ENCODE measurements at regions not wholly inside any gene's neighbourhood (a gene's known extent, or its start where the extent isn't known, plus 50 kb on each side); places are given as distances from the start of the nearest gene placed in this dataset.

GRCh38 chr2:64704161-64704560 is 50.4 kb upstream of the SERTAD2 start:
- no peak for DNase-seq (ENCODE audit: extremely low read depth, low read depth)

- DNase-seq (ENCODE audit: extremely low read depth, low read depth) = no peak
Observed at GRCh38 chr2:64704996-64705395, 51.3 kb upstream of the SERTAD2 start.

GRCh38 chr2:64707276-64707675 is 53.6 kb upstream of the SERTAD2 start:
- no peak for DNase-seq (ENCODE audit: extremely low read depth, low read depth)

GRCh38 chr2:64708829-64709228 is 55.1 kb upstream of the SERTAD2 start:
- DNase-seq (ENCODE audit: extremely low read depth, low read depth) = no peak

- no peak for DNase-seq (ENCODE audit: extremely low read depth, low read depth)
Observed at GRCh38 chr2:64711252-64711800, 57.6 kb upstream of the SERTAD2 start.

- no peak for DNase-seq (ENCODE audit: extremely low read depth, low read depth)
Observed at GRCh38 chr2:64713686-64714085, 60.0 kb upstream of the SERTAD2 start.

- no peak for DNase-seq (ENCODE audit: extremely low read depth, low read depth)
Observed at GRCh38 chr2:64716569-64716968, 62.9 kb upstream of the SERTAD2 start.

DNA sequence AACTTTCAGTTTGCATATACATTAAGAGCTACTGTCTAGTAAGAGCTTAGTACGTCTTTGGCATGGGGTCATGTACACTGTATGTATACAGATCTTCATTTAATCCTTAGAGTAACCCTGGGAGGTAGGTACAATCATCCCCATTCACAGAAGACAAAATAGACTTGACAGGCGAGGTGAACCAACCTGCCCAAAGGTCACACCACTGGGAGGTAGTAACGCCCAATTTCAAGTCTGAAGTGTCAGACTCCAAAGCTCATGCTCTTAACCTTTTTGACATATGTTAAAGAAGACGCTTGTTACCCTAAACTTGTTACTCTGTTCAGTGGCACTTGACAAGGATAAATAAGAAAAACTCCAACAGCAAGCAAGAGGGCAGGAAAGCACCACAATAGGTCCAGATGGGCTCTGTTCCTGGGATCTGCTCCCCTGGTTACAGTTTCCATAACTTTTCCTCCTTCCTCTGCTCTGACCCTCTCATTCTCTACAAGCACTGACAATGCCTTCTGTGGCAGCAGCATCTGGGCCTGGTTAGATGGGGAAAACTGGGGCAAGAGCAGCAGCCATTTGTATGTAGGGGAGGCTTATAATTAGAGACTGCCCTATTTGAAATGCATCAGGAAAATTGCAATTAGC is 64.7 kb upstream of the SERTAD2 start:
- no peak for DNase-seq (ENCODE audit: extremely low read depth, low read depth)

DNA sequence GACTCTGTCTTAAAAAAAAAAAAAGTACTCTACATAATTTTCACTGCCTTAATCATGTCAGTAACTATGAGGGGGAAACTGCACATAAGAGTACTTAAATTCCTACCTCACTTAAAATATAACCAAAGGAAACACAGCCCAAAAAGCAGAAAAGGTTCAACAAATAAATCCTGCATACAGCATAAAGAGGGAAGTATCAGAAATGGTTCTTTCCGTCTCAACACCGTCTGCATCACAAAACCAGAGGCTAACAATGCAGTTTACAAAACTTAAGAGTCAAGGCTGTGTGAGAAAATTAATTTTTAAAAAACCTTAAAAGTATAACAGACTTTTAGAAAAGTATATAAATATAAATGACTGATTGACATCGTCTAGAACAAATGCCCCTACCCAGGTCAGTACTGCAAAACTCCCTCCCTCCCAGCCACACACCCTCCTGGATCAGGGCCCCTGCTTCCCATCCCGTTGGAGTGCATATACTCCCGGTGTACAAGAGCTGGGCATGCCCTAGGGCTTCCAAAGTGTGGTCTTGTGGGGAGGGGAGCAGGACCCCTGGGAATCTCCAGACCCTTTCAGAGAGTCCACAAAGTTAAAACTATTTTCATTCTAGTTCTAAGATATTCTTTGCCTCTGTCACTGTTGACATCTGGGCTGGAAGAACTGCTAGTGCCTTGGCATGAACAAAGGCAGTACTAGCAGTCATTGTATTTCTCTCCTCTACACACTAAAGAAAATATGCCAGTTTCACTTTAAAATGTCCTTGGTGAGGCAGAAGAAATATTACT is 67.0 kb upstream of the SERTAD2 start:
- no peak for DNase-seq (ENCODE audit: extremely low read depth, low read depth)

GRCh38 chr2:64721320-64721623 is 67.6 kb upstream of the SERTAD2 start:
- no peak for DNase-seq (ENCODE audit: extremely low read depth, low read depth)

GRCh38 chr2:64722291-64723044 is 68.8 kb upstream of the SERTAD2 start:
- no peak for DNase-seq (ENCODE audit: extremely low read depth, low read depth)

DNA sequence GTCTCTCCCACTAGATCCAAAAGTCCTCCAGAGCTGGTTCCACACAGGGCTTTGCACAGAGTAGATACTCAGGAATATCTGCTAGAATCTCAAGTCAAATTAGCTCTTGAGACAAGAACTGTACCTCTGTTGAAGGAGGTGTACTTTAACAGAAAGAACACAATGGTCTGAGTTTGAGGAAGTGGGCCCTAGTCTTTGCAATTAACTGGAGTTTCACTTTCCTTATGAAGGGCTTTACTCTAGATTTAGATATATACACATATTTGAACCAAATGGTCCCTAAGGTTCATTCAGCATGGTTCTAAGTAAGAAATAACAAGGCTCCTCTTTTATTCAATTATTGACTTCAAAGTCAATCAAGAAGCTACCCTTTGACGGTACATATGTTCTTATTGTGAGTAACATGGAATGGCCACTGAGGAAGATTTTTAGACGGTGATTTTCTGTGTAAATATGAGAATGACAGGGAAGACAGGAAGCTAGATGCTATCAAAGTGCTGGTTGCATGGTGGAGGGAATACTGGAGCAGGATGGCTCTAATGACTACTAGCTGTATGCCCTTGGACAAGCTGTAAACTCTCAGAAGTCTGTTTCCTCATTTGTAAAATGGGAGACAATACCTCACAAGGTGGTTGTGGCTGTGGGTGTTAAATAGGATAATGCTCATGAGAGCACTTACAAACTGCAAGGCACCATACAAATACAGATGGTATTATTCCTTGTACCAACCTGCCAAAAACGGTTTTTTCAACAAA is 73.5 kb upstream of the SERTAD2 start:
- no peak for DNase-seq (ENCODE audit: extremely low read depth, low read depth)

DNA sequence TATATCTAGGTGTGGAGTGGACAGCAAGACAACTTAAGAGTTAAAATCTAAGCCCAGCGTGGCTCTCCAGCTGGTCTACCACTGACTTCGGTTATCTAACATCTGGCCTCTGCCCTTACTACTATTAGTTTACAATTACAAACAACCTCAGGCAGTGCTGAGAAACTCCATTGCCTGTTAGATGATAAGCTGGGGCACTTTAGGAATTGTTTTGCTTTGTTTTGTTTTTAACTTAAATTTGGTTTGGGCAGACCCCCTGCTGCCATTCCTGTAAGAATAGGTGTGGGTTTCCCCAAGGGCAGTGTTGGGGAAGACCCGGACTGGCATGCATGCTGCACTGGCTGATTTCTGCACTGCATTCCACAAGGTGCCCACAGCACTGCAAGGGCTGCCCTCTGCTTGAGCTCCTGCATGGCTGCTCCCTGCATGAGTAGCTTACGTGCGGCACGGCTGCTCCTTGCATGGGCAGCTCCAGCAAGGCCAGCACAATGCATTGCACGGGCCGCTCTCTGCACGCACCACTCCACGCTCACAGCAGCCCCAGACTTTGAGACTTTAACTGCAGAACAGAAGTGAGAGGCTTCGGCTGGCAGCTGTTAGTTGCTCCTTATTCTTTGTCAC is 74.2 kb upstream of the SERTAD2 start:
- no peak for DNase-seq (ENCODE audit: extremely low read depth, low read depth)

DNA sequence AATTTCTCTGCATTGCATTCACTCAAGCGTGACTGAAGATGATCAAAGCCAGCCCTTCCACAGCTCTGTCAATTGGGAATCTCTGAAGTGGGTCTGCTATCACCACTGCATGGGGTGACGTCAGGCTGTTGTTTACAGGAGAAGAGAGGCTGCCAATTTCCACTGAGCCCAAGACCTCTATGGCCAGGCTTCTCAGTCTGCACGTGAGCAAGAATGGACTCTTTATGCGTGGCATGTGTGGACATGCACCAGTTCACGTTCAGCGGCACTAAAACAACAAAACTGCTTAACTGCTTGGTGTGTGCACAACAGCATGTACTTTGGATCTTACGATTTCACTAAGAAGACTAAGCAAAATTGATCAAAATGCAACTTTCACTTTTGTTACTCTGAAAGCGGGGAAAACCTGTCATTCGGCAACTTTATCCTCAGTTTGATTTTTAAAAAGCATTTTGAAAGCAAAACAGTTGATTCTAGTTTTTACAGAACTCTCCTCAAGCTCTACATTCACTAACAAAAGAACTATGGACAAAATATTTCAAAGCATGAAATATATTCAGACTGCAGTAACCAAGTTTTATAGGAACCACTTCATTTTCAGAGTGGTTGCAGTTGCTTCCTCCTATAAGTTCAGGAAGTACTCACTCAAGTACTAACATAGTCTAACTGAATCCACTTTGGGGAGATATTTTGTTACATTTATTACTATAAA is 77.0 kb upstream of the SERTAD2 start:
- DNase-seq (ENCODE audit: extremely low read depth, low read depth) = peak; percentile 40

DNA sequence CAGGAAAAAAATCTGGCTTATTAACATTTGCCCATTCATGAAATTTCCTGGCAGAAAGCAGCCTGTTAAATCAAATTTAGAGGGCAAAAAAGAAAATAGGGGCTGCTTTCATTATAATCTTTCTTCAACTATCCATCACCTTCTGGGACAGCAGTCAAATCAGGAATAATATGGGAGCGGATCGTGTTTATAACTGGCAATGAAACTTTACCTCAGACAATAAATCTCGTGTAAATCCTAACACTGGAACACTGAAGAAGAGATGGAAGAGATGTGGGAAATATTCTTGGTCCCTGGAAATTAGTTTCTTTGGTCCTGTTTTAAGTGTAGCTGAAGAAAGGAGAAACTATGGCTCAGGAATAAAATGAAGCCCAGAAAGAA is 77.5 kb upstream of the SERTAD2 start:
- no peak for DNase-seq (ENCODE audit: extremely low read depth, low read depth)

DNA sequence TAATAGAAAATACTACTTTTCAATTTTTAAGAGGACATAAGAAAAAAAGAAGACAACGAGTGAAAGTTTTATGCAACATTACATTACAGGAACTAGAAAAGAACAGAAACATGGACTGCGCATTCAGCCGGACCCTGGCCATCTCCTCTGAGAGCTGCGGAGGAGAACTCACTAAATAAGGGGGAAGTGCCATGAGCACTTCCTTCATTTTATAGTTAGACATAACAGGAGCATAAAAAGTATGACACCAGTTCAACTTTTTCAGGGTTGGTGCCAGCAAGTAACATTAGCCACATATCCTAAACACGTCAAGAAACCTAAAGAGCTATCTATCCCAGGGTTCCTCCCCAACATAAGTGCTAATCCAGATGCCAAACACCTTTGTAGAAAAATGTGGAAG is 78.0 kb upstream of the SERTAD2 start:
- DNase-seq (ENCODE audit: extremely low read depth, low read depth) = no peak

GRCh38 chr2:64732146-64732545 is 78.4 kb upstream of the SERTAD2 start:
- DNase-seq (ENCODE audit: extremely low read depth, low read depth) = no peak

GRCh38 chr2:64735504-64735903 is 81.8 kb upstream of the SERTAD2 start:
- DNase-seq (ENCODE audit: extremely low read depth, low read depth) = no peak

DNA sequence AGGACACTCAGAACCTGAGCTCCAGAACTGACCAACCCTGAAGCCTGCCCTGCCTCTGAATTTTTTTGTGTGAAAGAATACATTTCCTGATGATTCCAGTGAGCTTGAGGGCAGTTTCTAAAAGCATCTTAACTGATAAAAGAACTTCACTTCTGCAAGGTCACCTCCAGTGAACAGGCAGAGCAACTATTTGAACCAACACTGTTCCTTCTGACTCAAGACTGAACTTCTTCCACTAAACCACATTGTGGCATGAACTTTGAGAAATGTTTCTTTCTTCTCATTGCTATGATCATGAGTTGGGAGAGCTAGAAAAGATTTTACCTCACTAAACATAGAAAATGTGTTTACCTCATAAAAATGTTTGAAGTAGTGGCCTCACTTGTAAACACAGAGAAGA is 83.8 kb upstream of the SERTAD2 start:
- DNase-seq (ENCODE audit: extremely low read depth, low read depth) = no peak

DNA sequence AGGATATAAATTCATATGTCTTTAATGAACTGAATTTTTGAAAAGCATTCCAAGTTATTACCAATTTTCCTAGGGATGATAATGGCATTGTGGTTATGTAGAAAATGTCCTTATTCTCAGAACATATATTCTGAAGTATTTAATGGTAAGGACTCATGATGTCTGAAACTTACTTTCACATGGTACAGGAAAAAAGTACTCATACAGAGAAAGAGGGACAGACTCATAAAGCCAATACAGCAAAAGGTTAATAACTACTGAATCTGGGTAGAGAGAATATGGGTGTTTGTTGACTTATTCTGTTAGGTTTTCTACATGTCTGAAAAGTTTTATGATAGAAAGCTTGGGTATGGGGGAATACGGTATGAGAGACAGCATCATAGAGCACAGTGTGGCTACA is 84.3 kb upstream of the SERTAD2 start:
- no peak for DNase-seq (ENCODE audit: extremely low read depth, low read depth)

Measured in NCI-H460 (cell line).